ENCODE measurements at regions not wholly inside any gene's neighbourhood (a gene's known extent, or its start where the extent isn't known, plus 50 kb on each side); places are given as distances from the start of the nearest gene placed in this dataset.

GRCh38 chr13:73793361-73793760 lies 340.8 kb downstream of the KLF12 start:
- H3K9me3 Mint-ChIP-seq (ENCODE audit: unreplicated experiment) = no peaks in the 10 kb centered on the region
- no peaks in the 10 kb centered on the region for H3K27me3 Mint-ChIP-seq (ENCODE audit: low read depth, unreplicated experiment)
- H3K4me3 Mint-ChIP-seq (ENCODE audit: unreplicated experiment) = no peak overlapping the region
- H3K4me2 ChIP-seq (ENCODE audit: low read length) = no peak overlapping the region
- no peak overlapping the region for H2AFZ ChIP-seq (ENCODE audit: low read depth, low read length)
- no peak overlapping the region for H3K27ac ChIP-seq (ENCODE audit: low read depth, low read length)
- FAIRE-seq (no peak), DNase-seq (ENCODE audit: low read depth) (no peak)
- H3K27ac Mint-ChIP-seq (ENCODE audit: unreplicated experiment) = no peak overlapping the region
- no peaks in the 10 kb centered on the region for H3K9me3 ChIP-seq (ENCODE audit: insufficient read depth, low read depth, low read length)
- no peak overlapping the region for H3K4me3 ChIP-seq (ENCODE audit: insufficient read depth, low read depth, low read length)
- H3K4me1 ChIP-seq (ENCODE audit: insufficient read depth, low read length) = no peaks in the 10 kb centered on the region
- H3K27me3 ChIP-seq (ENCODE audit: insufficient read depth, low read length) = no peaks in the 10 kb centered on the region
- peaks cover 7% of the 10 kb centered on the region for H4K20me1 ChIP-seq (ENCODE audit: insufficient read depth, low read length)
- H3K9ac ChIP-seq (ENCODE audit: low read length) = no peak overlapping the region
- H3K36me3 ChIP-seq (ENCODE audit: insufficient read depth, low read length) = no peaks in the 10 kb centered on the region
- H3K79me2 ChIP-seq (ENCODE audit: insufficient read depth, low read length) = peaks cover 6% of the 10 kb centered on the region
- TF ChIP-seq CTCF (IDR thresholded peaks at IDR 0.05; ENCODE audit: insufficient read depth, low read depth, low read length) (no peak), EZH2 (IDR thresholded peaks at IDR 0.05; ENCODE audit: insufficient read depth, low read length) (no peak)
- peaks cover 2% of the 10 kb centered on the region for H3K36me3 Mint-ChIP-seq (ENCODE audit: low read depth, unreplicated experiment)
- no peaks in the 10 kb centered on the region for H3K4me1 Mint-ChIP-seq (ENCODE audit: low read depth, unreplicated experiment)

- Histone ChIP-seq H2AFZ (ENCODE audit: low read depth, low read length) (no peak overlapping the region), H3K9me3 (ENCODE audit: insufficient read depth, low read depth, low read length) (no peaks in the 10 kb centered on the region), H3K4me1 (ENCODE audit: insufficient read depth, low read length) (no peaks in the 10 kb centered on the region), H3K27ac (ENCODE audit: low read depth, low read length) (no peak overlapping the region), H3K27me3 (ENCODE audit: insufficient read depth, low read length) (no peaks in the 10 kb centered on the region), H4K20me1 (ENCODE audit: insufficient read depth, low read length) (peaks cover 7% of the 10 kb centered on the region), H3K9ac (ENCODE audit: low read length) (no peak overlapping the region), H3K4me3 (ENCODE audit: insufficient read depth, low read depth, low read length) (no peak overlapping the region), H3K36me3 (ENCODE audit: insufficient read depth, low read length) (no peaks in the 10 kb centered on the region), H3K79me2 (ENCODE audit: insufficient read depth, low read length) (peaks cover 6% of the 10 kb centered on the region), H3K4me2 (ENCODE audit: low read length) (no peak overlapping the region)
- Mint-ChIP-seq H3K36me3 (ENCODE audit: low read depth, unreplicated experiment) (no peaks in the 10 kb centered on the region), H3K4me1 (ENCODE audit: low read depth, unreplicated experiment) (no peaks in the 10 kb centered on the region), H3K4me3 (ENCODE audit: unreplicated experiment) (no peak overlapping the region), H3K27me3 (ENCODE audit: low read depth, unreplicated experiment) (no peaks in the 10 kb centered on the region), H3K9me3 (ENCODE audit: unreplicated experiment) (no peaks in the 10 kb centered on the region), H3K27ac (ENCODE audit: unreplicated experiment) (no peak overlapping the region)
- FAIRE-seq = no peak
- no peak for DNase-seq (ENCODE audit: low read depth)
- TF ChIP-seq EZH2 (IDR thresholded peaks at IDR 0.05; ENCODE audit: insufficient read depth, low read length) (no peak), CTCF (IDR thresholded peaks at IDR 0.05; ENCODE audit: insufficient read depth, low read depth, low read length) (no peak)
These were observed 341.4 kb downstream of the KLF12 start for GRCh38 chr13:73792796-73793195.

GRCh38 chr13:73782450-73783449 lies 351.5 kb downstream of the KLF12 start:
- Histone ChIP-seq H2AFZ (ENCODE audit: low read depth, low read length) (no peak overlapping the region), H3K9ac (ENCODE audit: low read length) (no peak overlapping the region), H3K9me3 (ENCODE audit: insufficient read depth, low read depth, low read length) (no peaks in the 10 kb centered on the region), H3K27me3 (ENCODE audit: insufficient read depth, low read length) (no peaks in the 10 kb centered on the region), H3K27ac (ENCODE audit: low read depth, low read length) (no peak overlapping the region), H3K4me2 (ENCODE audit: low read length) (no peak overlapping the region), H3K4me1 (ENCODE audit: insufficient read depth, low read length) (no peaks in the 10 kb centered on the region), H3K79me2 (ENCODE audit: insufficient read depth, low read length) (no peaks in the 10 kb centered on the region), H3K36me3 (ENCODE audit: insufficient read depth, low read length) (no peaks in the 10 kb centered on the region), H3K4me3 (ENCODE audit: insufficient read depth, low read depth, low read length) (no peak overlapping the region), H4K20me1 (ENCODE audit: insufficient read depth, low read length) (no peaks in the 10 kb centered on the region)
- Mint-ChIP-seq H3K27me3 (ENCODE audit: low read depth, unreplicated experiment) (no peaks in the 10 kb centered on the region), H3K36me3 (ENCODE audit: low read depth, unreplicated experiment) (peaks cover 2% of the 10 kb centered on the region), H3K4me3 (ENCODE audit: unreplicated experiment) (no peak overlapping the region), H3K9me3 (ENCODE audit: unreplicated experiment) (no peaks in the 10 kb centered on the region), H3K4me1 (ENCODE audit: low read depth, unreplicated experiment) (peaks cover 4% of the 10 kb centered on the region), H3K27ac (ENCODE audit: unreplicated experiment) (no peak overlapping the region)
- FAIRE-seq = no peak
- peak; percentile 64 for DNase-seq (ENCODE audit: low read depth)
- no peak for TF ChIP-seq CTCF (IDR thresholded peaks at IDR 0.05; ENCODE audit: insufficient read depth, low read depth, low read length)
- no peak for TF ChIP-seq EZH2 (IDR thresholded peaks at IDR 0.05; ENCODE audit: insufficient read depth, low read length)
